Bronchial epithelial cell (primary cell): ENCODE measurements at regions not wholly inside any gene's neighbourhood (a gene's known extent, or its start where the extent isn't known, plus 50 kb on each side); places are given as distances from the start of the nearest gene placed in this dataset.

Experiments used
- DNase-seq: peaks from one replicate; pipeline ENCODE4 v3.0.0-alpha.2; 2010; ENCODE audit warnings: low read depth
- FAIRE-seq: peaks from 2 replicates; lab custom pipeline; 2011; peaks lifted over from hg19 to GRCh38; lab: Jason Lieb, UNC
- H3K27me3 ChIP-seq: 2 replicates; pipeline ENCODE4 v1.5.1; 2011; ENCODE audit warnings: low read length; ENCODE audit not compliant: control insufficient read depth, insufficient read depth
- H3K36me3 ChIP-seq: 2 replicates; pipeline ENCODE4 v1.5.1; 2011; ENCODE audit warnings: low read length; ENCODE audit not compliant: control insufficient read depth, insufficient read depth
- H3K4me3 ChIP-seq: 2 replicates; pipeline ENCODE4 v1.5.1; 2011; ENCODE audit warnings: mild to moderate bottlenecking, low read depth, low read length, control low read depth
- TF ChIP-seq, protein P1 (sequence below): IDR thresholded peaks from 2 replicates; pipeline ENCODE4 v1.5.1; 2011; ENCODE audit warnings: mild to moderate bottlenecking, moderate library complexity, low read length, control low read depth, inconsistent platforms; ENCODE audit not compliant: insufficient read depth, severe bottlenecking

DNA sequence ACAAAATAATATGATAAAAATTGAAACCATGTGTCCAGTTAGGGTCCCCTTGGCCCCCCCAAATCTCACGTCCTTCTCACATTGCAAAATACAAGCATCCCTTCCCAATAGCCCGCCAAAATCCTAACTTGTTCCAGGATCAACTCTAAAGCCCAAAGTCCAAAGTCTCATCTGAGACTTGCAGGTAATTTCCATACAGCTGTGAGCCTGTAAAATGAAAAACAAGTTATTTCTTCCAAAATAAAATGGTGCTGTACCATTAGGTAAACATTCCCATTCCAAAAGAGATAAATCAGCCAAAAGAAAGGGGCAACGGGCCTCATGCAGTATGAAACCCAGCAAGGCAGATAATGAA, 51.0 kb upstream of the COBL start:
- TF ChIP-seq, protein P1, sequence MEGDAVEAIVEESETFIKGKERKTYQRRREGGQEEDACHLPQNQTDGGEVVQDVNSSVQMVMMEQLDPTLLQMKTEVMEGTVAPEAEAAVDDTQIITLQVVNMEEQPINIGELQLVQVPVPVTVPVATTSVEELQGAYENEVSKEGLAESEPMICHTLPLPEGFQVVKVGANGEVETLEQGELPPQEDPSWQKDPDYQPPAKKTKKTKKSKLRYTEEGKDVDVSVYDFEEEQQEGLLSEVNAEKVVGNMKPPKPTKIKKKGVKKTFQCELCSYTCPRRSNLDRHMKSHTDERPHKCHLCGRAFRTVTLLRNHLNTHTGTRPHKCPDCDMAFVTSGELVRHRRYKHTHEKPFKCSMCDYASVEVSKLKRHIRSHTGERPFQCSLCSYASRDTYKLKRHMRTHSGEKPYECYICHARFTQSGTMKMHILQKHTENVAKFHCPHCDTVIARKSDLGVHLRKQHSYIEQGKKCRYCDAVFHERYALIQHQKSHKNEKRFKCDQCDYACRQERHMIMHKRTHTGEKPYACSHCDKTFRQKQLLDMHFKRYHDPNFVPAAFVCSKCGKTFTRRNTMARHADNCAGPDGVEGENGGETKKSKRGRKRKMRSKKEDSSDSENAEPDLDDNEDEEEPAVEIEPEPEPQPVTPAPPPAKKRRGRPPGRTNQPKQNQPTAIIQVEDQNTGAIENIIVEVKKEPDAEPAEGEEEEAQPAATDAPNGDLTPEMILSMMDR = no peak
- Histone ChIP-seq H3K36me3 (no peaks in the 10 kb centered on the region), H3K4me3 (no peak overlapping the region), H3K27me3 (peaks cover 2% of the 10 kb centered on the region)
- no peak for DNase-seq
- no peak for FAIRE-seq

DNA sequence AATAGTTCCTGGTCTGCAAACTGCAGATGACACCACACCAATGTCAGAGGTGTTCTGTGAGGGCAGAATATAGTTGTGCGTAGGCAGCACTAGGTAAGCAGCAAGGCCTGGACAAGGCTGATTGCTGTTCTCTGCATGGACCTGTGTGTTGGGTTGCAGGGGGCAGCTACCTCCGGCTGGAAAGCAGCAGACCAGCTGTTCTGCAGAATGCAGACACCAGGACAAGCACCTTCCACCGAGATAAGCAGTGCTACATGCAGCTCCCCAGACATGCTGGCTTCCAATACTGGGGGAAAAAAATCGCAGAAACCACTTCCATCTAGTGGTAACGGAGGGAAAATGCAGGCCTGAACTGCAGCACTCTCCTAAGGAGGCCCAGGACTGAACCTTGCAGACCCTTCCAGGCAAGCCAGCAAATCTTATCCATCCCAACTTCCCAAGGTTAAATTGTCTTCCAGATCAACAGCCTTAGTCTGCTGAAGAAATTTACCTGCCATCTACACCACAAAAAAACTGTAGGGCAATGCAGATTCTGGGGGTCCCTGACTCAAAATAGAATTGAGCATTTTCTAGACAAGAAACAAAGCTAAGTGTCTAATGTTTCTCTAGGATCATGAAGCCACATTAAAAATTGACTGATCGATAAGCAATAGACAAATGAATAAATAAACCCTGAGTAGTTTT, 50.5 kb upstream of the COBL start:
- TF ChIP-seq, protein P1 = peak; percentile 82
- no peak overlapping the region for H3K4me3 ChIP-seq
- peaks cover 2% of the 10 kb centered on the region for H3K27me3 ChIP-seq
- DNase-seq = peak; percentile 46
- no peak for FAIRE-seq
- H3K36me3 ChIP-seq = no peaks in the 10 kb centered on the region
